ENCODE measurements at regions not wholly inside any gene's neighbourhood (a gene's known extent, or its start where the extent isn't known, plus 50 kb on each side); places are given as distances from the start of the nearest gene placed in this dataset.

DNA sequence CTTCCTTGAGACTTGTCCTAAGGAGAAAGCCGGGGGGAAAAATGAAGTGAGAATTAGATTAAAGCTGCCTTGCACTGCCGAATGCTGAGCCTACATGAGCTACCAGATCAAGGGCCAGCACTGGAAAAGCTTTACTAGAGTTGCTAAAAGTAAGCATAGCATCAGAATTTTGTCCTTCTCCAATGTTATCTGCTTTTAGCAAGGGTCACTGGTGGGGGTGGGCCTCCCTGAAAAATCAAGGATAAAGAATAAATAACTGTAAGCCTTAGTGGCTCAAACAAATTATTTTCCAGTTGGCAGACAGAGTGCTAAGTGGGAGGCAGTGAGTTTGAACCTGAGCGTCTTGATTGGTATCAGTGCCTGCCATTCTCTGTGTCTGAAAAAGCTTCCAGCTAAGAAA, 310.5 kb upstream of the PITX2 start:
- TF ChIP-seq POLR2A (IDR thresholded peaks at IDR 0.05; ENCODE audit: low read length), result no peak
- TF ChIP-seq GATA1 (IDR thresholded peaks at IDR 0.05; ENCODE audit: low read depth, low read length), result no peak
